ENCODE measurements at regions not wholly inside any gene's neighbourhood (a gene's known extent, or its start where the extent isn't known, plus 50 kb on each side); places are given as distances from the start of the nearest gene placed in this dataset.
A peak's percentile ranks its signal among the peaks of the same experiment; 100 is the strongest.

DNA sequence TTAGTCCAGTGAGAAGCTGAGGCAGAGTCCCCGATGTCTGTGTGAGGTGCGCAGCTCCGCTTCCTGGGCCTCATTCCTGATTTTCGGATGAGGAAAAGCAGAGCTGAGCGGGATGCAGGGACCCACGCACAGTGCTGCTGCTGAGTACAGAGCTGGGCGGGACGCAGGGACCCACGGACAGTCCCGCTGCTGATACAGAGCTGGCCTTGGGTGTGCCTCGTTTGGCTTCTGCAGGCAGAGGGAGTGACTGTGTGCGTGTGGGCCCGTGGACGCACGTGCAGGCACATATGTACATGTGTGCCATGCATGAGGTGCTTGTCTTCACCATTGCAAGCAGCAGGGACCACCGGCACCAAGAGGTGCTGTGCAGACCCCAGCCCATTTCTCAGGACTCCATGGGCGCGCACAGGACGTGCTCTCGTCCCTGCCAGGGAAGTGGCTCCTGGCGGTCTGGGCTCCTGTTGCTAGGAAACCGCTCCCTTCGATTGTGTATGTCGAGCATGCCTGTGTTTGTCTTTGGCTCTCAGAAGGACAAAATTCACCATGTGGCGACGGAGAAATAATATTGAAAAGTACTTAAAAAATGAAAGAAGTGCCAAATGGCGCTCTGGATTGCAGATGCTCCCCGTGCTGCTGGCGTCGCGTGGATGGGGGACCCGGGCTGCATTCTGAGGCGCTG lies 303.8 kb upstream of the MKI67 start:
- no peak for DNase-seq (ENCODE audit: low spot score)
- H3K27ac ChIP-seq (ENCODE audit: poor library complexity, severe bottlenecking), result no peak overlapping the region
- H3K36me3 ChIP-seq (ENCODE audit: low read depth), result no peaks in the 10 kb centered on the region
- no peaks in the 10 kb centered on the region for H3K4me1 ChIP-seq (ENCODE audit: insufficient read depth, poor library complexity, severe bottlenecking)
- H3K27me3 ChIP-seq (ENCODE audit: insufficient read depth, poor library complexity, severe bottlenecking), result no peaks in the 10 kb centered on the region
- no peak for TF ChIP-seq CTCF (IDR thresholded peaks at IDR 0.05; ENCODE audit: poor library complexity, severe bottlenecking)
- H3K4me3 ChIP-seq (ENCODE audit: severe bottlenecking), result no peak overlapping the region
- peak; percentile 17; the same call in 1 of the 3 replicates for ATAC-seq (ENCODE audit: low read depth)
- no peaks in the 10 kb centered on the region for H3K9me3 ChIP-seq (ENCODE audit: severe bottlenecking)

- Histone ChIP-seq H3K27me3 (ENCODE audit: insufficient read depth, poor library complexity, severe bottlenecking) (no peaks in the 10 kb centered on the region), H3K4me1 (ENCODE audit: insufficient read depth, poor library complexity, severe bottlenecking) (no peaks in the 10 kb centered on the region), H3K36me3 (ENCODE audit: low read depth) (no peaks in the 10 kb centered on the region), H3K4me3 (ENCODE audit: severe bottlenecking) (no peak overlapping the region), H3K27ac (ENCODE audit: poor library complexity, severe bottlenecking) (no peak overlapping the region), H3K9me3 (ENCODE audit: severe bottlenecking) (no peaks in the 10 kb centered on the region)
- ATAC-seq (ENCODE audit: low read depth) (no peak), DNase-seq (ENCODE audit: low spot score) (no peak)
- no peak for TF ChIP-seq CTCF (IDR thresholded peaks at IDR 0.05; ENCODE audit: poor library complexity, severe bottlenecking)
Observed at GRCh38 chr10:128431083-128431482, 304.9 kb upstream of the MKI67 start.

- Histone ChIP-seq H3K9me3 (ENCODE audit: severe bottlenecking) (no peaks in the 10 kb centered on the region), H3K4me1 (ENCODE audit: insufficient read depth, poor library complexity, severe bottlenecking) (no peaks in the 10 kb centered on the region), H3K36me3 (ENCODE audit: low read depth) (no peaks in the 10 kb centered on the region), H3K27me3 (ENCODE audit: insufficient read depth, poor library complexity, severe bottlenecking) (no peaks in the 10 kb centered on the region), H3K4me3 (ENCODE audit: severe bottlenecking) (no peak overlapping the region), H3K27ac (ENCODE audit: poor library complexity, severe bottlenecking) (no peak overlapping the region)
- TF ChIP-seq CTCF (IDR thresholded peaks at IDR 0.05; ENCODE audit: poor library complexity, severe bottlenecking), result no peak
- DNase-seq (ENCODE audit: low spot score) (no peak), ATAC-seq (ENCODE audit: low read depth) (no peak)
Observed at GRCh38 chr10:128431506-128431905, 305.3 kb upstream of the MKI67 start.

GRCh38 chr10:128432011-128432410 lies 305.8 kb upstream of the MKI67 start:
- H3K36me3 ChIP-seq (ENCODE audit: low read depth), result no peaks in the 10 kb centered on the region
- no peaks in the 10 kb centered on the region for H3K4me1 ChIP-seq (ENCODE audit: insufficient read depth, poor library complexity, severe bottlenecking)
- no peak for DNase-seq (ENCODE audit: low spot score)
- H3K27ac ChIP-seq (ENCODE audit: poor library complexity, severe bottlenecking), result no peak overlapping the region
- H3K27me3 ChIP-seq (ENCODE audit: insufficient read depth, poor library complexity, severe bottlenecking), result no peaks in the 10 kb centered on the region
- TF ChIP-seq CTCF (IDR thresholded peaks at IDR 0.05; ENCODE audit: poor library complexity, severe bottlenecking), result no peak
- H3K4me3 ChIP-seq (ENCODE audit: severe bottlenecking), result no peak overlapping the region
- no peak for ATAC-seq (ENCODE audit: low read depth)
- no peaks in the 10 kb centered on the region for H3K9me3 ChIP-seq (ENCODE audit: severe bottlenecking)

- no peak for ATAC-seq (ENCODE audit: low read depth)
- H3K27me3 ChIP-seq (ENCODE audit: insufficient read depth, poor library complexity, severe bottlenecking), result no peaks in the 10 kb centered on the region
Observed at GRCh38 chr10:128432423-128432822, 306.2 kb upstream of the MKI67 start.

More at GRCh38 chr10:128432423-128432822, 306.2 kb upstream of the MKI67 start:
- H3K36me3 ChIP-seq (ENCODE audit: low read depth), result no peaks in the 10 kb centered on the region
- H3K9me3 ChIP-seq (ENCODE audit: severe bottlenecking), result no peaks in the 10 kb centered on the region
- H3K4me3 ChIP-seq (ENCODE audit: severe bottlenecking), result no peak overlapping the region
- H3K4me1 ChIP-seq (ENCODE audit: insufficient read depth, poor library complexity, severe bottlenecking), result no peaks in the 10 kb centered on the region
- TF ChIP-seq CTCF (IDR thresholded peaks at IDR 0.05; ENCODE audit: poor library complexity, severe bottlenecking), result no peak
- no peak overlapping the region for H3K27ac ChIP-seq (ENCODE audit: poor library complexity, severe bottlenecking)
- no peak for DNase-seq (ENCODE audit: low spot score)

Measured in RWPE2 (cell line).